GM21737 (cell line): ENCODE measurements at regions not wholly inside any gene's neighbourhood (a gene's known extent, or its start where the extent isn't known, plus 50 kb on each side); places are given as distances from the start of the nearest gene placed in this dataset.
"Not testable (repeated sequence)": the region's sequence is repeated elsewhere in the genome, so short reads cannot be mapped to it uniquely, and the experiment has no call there.

Experiments used
- ATAC-seq: cut with Tn5 transposase; IDR thresholded peaks from one replicate; pipeline ENCODE4 v1.9.1; 2021; ENCODE audit warnings: mild to moderate bottlenecking, moderate library complexity; ENCODE audit not compliant: unreplicated experiment

GRCh38 chr6:100228834-100229441, 234.9 kb upstream of the MCHR2 start:
- peak; percentile 100 for ATAC-seq

GRCh38 chr6:100228437-100228833, 234.4 kb upstream of the MCHR2 start:
- no peak for ATAC-seq

DNA sequence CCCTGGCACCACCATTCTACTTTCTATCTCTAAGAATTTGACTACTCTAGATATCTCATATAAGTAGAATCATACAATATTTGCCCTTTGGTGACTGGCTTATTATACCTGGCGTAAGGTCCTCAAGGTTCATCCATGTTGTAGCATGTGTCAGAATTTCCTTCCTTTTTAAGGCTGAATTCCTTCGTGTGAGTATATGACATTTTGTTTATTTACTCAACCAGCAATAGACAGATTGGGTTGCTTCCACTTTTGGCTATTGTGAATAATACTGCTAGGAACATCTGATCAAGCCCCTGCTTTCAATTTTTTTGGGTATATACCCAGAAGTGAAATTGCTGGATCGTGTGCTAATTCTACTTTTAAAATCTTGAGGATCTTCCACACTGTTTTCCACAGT, 232.8 kb upstream of the MCHR2 start:
- no peak for ATAC-seq

DNA sequence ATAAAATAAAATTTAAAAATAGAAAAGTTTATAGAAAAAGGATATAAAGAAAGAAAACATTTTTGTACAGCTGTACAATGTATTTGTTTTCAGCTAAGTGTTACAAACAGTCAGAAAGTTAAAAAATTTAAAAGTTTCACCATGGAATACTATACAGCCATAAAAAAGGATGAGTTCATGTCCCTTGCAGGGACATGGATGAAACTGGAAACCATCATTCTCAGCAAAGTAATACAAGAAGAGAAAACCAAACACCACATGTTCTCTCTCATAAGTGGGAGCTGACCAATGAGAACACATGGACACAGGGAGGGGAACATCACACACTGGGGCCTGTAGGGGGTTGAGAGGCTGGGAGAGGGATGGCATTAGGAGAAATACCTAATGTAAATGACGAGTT, 229.9 kb upstream of the MCHR2 start:
- ATAC-seq: not testable (repeated sequence)

- no peak for ATAC-seq
Measured at GRCh38 chr6:100220543-100220942, 226.5 kb upstream of the MCHR2 start.

- no peak for ATAC-seq
Measured at GRCh38 chr6:100217225-100218012, 223.4 kb upstream of the MCHR2 start.

GRCh38 chr6:100216760-100217159, 222.7 kb upstream of the MCHR2 start:
- ATAC-seq: no peak

- ATAC-seq: no peak
Measured at GRCh38 chr6:100212131-100212530, 218.1 kb upstream of the MCHR2 start.

DNA sequence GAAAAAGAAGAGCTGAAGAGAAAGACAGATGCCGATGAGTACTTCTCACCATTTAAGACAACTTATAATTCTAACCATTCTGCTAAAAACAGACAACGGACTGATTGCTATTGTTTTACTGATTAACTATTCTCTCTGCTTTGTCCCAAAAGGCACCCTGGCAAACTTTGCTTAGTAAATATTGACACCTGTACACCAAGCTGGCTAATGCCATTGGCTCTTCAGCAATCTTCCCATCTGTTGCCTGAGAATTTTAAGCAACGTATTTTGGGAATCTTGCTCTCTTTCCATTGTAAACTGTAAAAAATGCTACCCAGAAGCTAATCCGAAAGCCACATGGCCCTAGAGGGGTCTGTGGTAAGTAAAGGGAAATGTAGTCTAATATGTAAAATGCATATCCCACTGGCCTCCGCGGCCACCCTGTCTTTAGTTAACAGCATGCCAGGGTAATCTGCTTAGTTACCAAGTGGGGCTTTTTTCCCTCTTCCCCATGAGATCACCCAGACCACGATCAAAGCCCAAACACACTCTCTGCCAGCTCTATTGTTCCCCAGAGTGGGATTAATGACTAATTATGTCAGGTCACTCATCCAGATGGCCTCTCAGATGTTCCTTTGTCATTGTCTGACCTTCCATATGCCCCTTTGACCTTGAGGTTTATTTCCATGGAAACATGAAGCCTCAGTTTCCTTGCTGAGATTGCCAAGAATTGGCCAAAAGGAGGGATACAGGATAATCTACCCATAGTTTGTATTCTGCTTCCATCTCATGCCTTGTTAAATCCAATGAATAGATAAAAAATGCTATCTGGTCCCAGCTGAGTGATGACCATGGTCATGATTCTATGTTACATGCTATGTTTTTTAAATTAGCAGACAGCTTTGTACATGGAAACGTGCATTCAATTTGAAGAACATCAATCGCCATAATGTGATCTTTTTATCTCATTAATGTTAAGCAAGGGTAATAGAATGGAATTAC, 216.4 kb upstream of the MCHR2 start:
- ATAC-seq: no peak

- ATAC-seq: no peak
Measured at GRCh38 chr6:100209323-100210136, 215.5 kb upstream of the MCHR2 start.

- ATAC-seq: no peak
Measured at GRCh38 chr6:100203400-100203799, 209.4 kb upstream of the MCHR2 start.

DNA sequence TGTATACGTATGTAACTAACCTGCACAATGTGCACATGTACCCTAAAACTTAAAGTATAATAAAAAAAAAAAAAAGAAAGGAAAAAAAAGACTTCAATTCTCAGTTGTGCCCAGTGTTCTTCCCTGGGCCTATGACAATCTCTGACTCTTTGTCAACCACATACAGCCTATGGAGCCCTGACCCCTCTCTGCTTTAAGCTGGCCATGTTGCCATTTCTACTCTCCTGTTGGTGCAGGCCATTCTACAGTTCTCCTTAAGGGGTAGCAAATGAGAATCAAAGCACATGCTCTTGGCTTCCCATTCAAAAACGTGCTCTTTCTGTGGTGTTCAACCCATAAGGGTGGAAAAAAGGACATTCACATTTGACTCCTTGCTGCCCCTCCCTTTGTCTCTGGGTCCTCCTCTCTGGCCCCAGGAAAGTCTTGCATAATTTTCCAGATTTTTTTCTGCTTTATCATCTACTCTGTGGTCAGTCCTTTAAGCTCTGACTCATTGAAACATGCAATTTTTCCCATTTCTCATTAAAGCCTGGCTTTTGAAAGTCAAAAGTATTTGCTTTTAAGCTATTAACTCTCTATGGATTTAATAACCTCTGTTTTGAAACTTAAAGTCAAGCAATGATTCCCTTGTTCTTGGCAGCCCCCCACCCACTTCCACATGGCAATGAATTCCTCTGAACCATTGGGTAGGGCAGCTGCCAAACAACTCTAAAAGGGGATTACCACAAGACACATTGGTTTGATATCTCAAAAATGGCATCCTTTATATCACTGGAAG, 208.6 kb upstream of the MCHR2 start:
- no peak for ATAC-seq

GRCh38 chr6:100196214-100196982, 202.4 kb upstream of the MCHR2 start:
- ATAC-seq: not testable (repeated sequence)

DNA sequence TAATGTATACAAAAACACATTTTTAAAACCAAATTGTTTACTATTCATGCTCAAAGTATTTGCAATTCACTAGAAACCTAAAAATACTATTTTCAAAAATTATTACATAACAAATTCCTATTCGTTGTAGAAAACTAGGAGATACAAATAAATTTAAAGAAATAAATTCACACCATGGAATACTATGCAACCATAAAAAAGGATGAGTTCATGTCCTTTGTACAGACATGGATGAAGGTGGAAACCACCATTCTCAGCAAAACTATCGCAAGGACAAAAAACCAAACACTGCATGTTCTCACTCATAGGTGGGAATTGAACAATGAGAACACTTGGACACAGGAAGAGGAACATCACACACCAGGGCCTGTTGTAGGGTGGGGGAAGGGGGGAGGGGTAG, 201.2 kb upstream of the MCHR2 start:
- not testable (repeated sequence) for ATAC-seq

DNA sequence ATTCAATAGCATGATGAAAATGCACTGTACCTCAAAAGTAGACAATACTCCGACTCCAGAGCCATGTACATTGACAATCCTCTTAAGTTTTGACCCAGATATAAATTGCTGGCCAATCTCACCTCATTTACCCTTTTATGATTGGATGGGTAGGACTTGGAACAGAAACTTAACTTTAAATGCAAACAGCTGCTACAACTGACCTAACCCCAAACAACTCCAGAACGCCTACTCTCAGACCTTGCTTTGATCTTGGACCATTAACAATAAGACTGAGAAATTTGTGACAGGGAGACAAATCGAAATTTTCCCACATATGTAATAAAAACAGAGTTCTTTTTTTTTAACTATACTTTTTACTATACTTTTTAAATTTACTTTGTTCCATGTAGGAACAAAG, 200.5 kb upstream of the MCHR2 start:
- no peak for ATAC-seq

DNA sequence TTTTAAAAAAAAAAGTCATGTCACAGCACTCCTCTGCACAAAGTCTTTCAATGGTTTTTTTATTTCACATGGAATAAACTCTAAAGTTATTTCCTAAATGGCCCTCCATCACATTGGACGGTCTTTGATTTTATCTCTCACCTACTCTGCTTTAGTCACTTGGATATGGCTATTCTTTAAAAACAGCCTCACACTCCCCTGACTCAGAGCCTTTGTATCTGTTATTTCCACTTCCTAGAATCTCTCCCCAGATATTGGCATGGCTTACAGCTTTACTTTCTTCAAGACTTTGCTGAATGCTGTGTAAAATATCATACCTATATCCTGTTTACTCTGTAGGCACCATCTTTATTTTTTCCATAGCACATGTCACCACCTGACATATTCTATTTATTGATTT, 194.7 kb upstream of the MCHR2 start:
- no peak for ATAC-seq

DNA sequence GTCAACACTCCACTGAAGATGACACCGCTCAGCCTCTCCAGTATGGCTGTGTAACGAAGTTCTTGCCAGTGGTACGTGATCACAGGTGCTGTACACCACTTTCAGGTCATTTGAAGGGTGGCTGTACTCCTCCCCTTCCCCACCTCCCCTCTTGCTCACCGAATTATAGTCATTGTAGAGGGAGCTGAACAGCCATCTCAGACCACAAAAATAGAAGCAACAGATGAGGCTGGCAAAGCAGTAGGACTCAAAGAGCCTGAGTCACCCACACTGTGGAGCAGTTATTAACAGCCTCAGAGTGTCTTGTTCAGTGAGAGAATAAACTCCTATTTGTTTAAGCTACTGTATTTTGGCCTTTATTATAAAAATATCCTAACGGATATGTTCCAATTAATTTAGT, 192.5 kb upstream of the MCHR2 start:
- no peak for ATAC-seq

DNA sequence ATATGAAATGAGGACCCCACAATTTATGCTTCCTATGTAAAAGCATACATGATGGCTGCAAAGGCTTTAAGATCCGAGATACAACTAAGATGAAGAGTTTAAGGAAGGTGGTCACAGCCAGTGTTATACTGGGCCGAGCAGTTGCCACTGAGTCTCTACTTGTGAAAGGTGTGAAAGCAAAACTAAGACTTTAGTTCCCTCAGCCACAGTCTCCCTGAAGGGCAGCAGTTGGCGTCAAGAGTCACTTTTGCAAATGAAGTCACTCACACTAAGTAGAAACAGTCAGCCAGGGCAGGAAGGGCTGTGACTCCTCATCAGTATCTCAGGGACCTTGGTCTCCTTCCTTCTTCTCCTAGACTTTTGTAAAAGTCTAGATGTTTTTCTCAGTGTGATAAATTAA, 191.6 kb upstream of the MCHR2 start:
- ATAC-seq: no peak

DNA sequence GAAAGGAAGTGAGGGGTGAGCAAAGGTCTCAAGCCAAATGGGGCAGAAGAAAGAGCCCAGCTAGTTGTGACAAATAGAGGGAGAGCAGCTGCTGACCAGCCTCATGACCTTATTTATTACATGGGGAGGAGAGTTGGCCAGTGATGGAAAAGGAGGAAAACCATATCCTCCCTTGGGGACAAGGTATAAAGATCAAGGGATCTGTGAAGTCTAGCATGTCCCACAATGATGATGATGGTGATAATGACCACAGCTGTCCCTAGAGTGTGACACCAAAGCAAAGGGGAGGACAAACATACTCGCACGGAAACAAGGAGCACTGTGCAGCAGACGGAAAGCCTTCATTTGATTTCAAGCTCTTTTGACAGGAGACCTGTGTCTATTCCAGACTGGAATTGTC, 190.4 kb upstream of the MCHR2 start:
- no peak for ATAC-seq
